Esophagus muscularis mucosa (tissue), 4 donors: ENCODE measurements at regions not wholly inside any gene's neighbourhood (a gene's known extent, or its start where the extent isn't known, plus 50 kb on each side); places are given as distances from the start of the nearest gene placed in this dataset.

Source experiments
- DNase-seq: peaks from one replicate; pipeline ENCODE4 v3.0.0-alpha.2; 2017; ENCODE audit errors: extremely low spot score
- H3K27ac ChIP-seq, 4 donors: fragments of 200-600 bp; sonication (generic); replicated peaks in 1 of 4; 1 replicate in 3 of 4; 2 replicates in 1 of 4; pipeline ENCODE4 v1.5.1; 2016 to 2019; ENCODE audit warnings: mild to moderate bottlenecking in 1 of 4
- H3K27me3 ChIP-seq, 4 donors: fragments of 200-600 bp; sonication (generic); one replicate each; pipeline versions ENCODE4 v1.5.1 to v1.6.0; 2016 to 2019
- H3K36me3 ChIP-seq, 4 donors: fragments of 200-600 bp; sonication (generic); one replicate each; pipeline ENCODE4 v1.5.1; 2016 to 2019
- H3K4me1 ChIP-seq, 4 donors: fragments of 200-600 bp; sonication (generic); one replicate each; pipeline ENCODE4 v1.5.1; 2016 to 2019
- H3K4me3 ChIP-seq, 4 donors: fragments of 200-600 bp; sonication (generic); 1 replicate in 2 of 4; 2 replicates in 2 of 4; pipeline ENCODE4 v1.5.1; 2016 to 2019; ENCODE audit warnings: mild to moderate bottlenecking in 4 of 4, moderate library complexity in 1 of 4
- H3K9me3 ChIP-seq, 4 donors: fragments of 200-600 bp; sonication (generic); 1 replicate in 3 of 4; 2 replicates in 1 of 4; pipeline ENCODE4 v1.5.1; 2016 to 2019
- CTCF ChIP-seq, 3 experiments: fragments of 200-600 bp in 2 of 3; fragments of 450-650 bp in 1 of 3; sonication (generic) in 2 of 3; IDR thresholded peaks; one replicate each; pipeline ENCODE4 v1.5.1; 2017 to 2019; ENCODE audit warnings: antibody characterized with exemption in 3 of 3, mild to moderate bottlenecking in 2 of 3, moderate library complexity in 1 of 3
- EP300 ChIP-seq: sonication (generic); formaldehyde crosslinking; IDR thresholded peaks from one replicate; pipeline ENCODE4 v1.6.1; 2017; ENCODE audit warnings: antibody characterized with exemption
- POLR2A ChIP-seq: fragments of 450-650 bp; IDR thresholded peaks from one replicate; pipeline ENCODE4 v1.6.1; 2017; ENCODE audit warnings: antibody characterized with exemption, moderate library complexity, mild to moderate bottlenecking, low read depth
- POLR2AphosphoS5 ChIP-seq, 2 donors: sonication (generic); formaldehyde crosslinking; IDR thresholded peaks; one replicate each; pipeline ENCODE4 v1.6.1; 2017; ENCODE audit warnings: antibody characterized with exemption in 2 of 2
- WGBS: methylation state at CpG from one replicate; pipeline ENCODE4 v1.1.5; 2018; 5-methylcytosine and 5-hydroxymethylcytosine counted together
- intact Hi-C: fragments of 100-400 bp; cut with DNase I; formaldehyde crosslinking; loops from one replicate; pipeline ENCODE4 v1.15.1; 2023

- H3K4me3 ChIP-seq = no peak overlapping the region
- H3K27me3 ChIP-seq = no peaks in the 10 kb centered on the region
- no peaks in the 10 kb centered on the region for H3K9me3 ChIP-seq
- intact Hi-C loops = no loop called here
- peaks cover 7 to 10% (median 9%) of the 10 kb centered on the region in 4 donors for H3K4me1 ChIP-seq
- no peak for DNase-seq
- TF ChIP-seq POLR2A (no peak), EP300 (no peak), POLR2AphosphoS5 (IDR thresholded peaks at IDR 0.05) (no peak), CTCF (IDR thresholded peaks at IDR 0.05) (no peak)
- H3K27ac ChIP-seq = no peak overlapping the region
- WGBS = 77% methylated on average over 5 of the region's 5 CpGs
- H3K36me3 ChIP-seq = no peaks in the 10 kb centered on the region
Measured at GRCh38 chr10:3689871-3690510, 95.0 kb downstream of the KLF6 start.

DNA sequence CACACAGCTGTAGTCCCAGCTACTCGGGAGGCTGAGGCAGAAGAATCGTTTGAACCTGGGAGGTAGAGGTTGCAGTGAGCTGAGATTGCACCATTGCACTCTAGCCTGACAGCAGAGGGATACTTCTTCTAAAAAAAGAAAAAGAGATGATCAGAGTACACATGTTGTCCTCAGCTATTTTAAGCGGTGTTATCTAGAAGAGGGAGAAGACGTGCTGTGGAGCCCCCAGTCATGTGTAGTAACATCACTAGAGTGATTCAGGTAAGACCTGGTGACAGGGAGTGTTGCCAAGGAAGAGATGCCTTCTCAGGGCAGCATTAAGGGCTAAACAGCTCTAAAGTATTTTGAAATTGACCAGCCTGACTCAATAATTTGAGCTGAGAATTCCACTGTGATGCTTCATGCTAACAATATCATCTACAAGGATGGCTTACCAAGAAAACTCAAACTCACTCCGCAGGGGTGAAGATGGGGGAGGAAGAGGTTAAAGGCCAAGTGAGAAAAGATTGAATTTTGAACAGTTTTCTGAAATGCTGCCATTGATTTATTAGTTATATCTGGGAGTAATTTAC lies 97.4 kb downstream of the KLF6 start:
- TF ChIP-seq CTCF (IDR thresholded peaks at IDR 0.05) (no peak), EP300 (no peak), POLR2AphosphoS5 (IDR thresholded peaks at IDR 0.05) (no peak)
- intact Hi-C loops = no loop called here
- no peak overlapping the region for H3K4me3 ChIP-seq
- no peaks in the 10 kb centered on the region for H3K9me3 ChIP-seq
- H3K27me3 ChIP-seq = no peaks in the 10 kb centered on the region
- peaks cover 4 to 10% (median 6%) of the 10 kb centered on the region in 4 donors for H3K4me1 ChIP-seq
- DNase-seq = peak; percentile 42
- no peaks in the 10 kb centered on the region for H3K36me3 ChIP-seq
- 83% methylated on average over 5 of the region's 5 CpGs for WGBS
- no peak overlapping the region for H3K27ac ChIP-seq

- Histone ChIP-seq H3K4me1 (no peaks in the 10 kb centered on the region), H3K27me3 (no peaks in the 10 kb centered on the region), H3K27ac (no peak overlapping the region), H3K9me3 (no peaks in the 10 kb centered on the region), H3K36me3 (no peaks in the 10 kb centered on the region), H3K4me3 (no peak overlapping the region)
- 84% methylated on average over 3 of the region's 3 CpGs for WGBS
- DNase-seq = peak; percentile 21
- intact Hi-C loops = no loop called here
- TF ChIP-seq POLR2AphosphoS5 (IDR thresholded peaks at IDR 0.05) (no peak), CTCF (IDR thresholded peaks at IDR 0.05) (no peak), EP300 (no peak), POLR2A (no peak)
Measured at GRCh38 chr10:3685384-3685783, 99.6 kb downstream of the KLF6 start.

- no peak for DNase-seq
- WGBS = 61% methylated on average over 2 of the region's 2 CpGs
- Histone ChIP-seq H3K9me3 (no peaks in the 10 kb centered on the region), H3K27me3 (no peaks in the 10 kb centered on the region), H3K27ac (no peak overlapping the region), H3K36me3 (no peaks in the 10 kb centered on the region), H3K4me1 (no peaks in the 10 kb centered on the region), H3K4me3 (no peak overlapping the region)
- no peak for TF ChIP-seq EP300
- TF ChIP-seq POLR2AphosphoS5 (IDR thresholded peaks at IDR 0.05) = no peak
- intact Hi-C loops = no loop called here
Measured at GRCh38 chr10:3684891-3685290, 100.1 kb downstream of the KLF6 start.

DNA sequence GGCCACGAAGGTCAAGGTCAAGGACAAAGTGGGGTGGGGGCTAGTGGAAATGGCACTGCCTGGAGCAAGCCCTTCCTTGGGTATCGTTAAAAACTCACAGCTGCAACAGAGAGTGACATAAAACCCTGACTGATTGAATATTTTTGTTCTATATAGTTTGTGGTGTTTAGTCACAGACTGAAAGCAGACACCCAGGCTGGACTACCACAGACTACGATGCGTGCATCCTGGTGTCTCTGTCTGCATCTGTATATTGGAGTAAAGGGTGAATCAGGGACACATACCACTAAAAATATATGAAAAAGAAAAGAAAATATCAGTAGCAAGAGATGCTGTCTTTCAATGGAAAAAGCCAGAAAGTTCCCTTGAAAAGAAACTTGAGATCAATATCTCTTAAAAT lies 101.4 kb downstream of the KLF6 start:
- Histone ChIP-seq H3K4me1 (no peaks in the 10 kb centered on the region), H3K36me3 (no peaks in the 10 kb centered on the region), H3K4me3 (no peak overlapping the region), H3K27me3 (no peaks in the 10 kb centered on the region), H3K9me3 (no peaks in the 10 kb centered on the region), H3K27ac (no peak overlapping the region)
- no peak for DNase-seq
- 90% methylated on average over 4 of the region's 4 CpGs for WGBS
- intact Hi-C loops = no loop called here
- no peak for TF ChIP-seq CTCF (IDR thresholded peaks at IDR 0.05)
- no peak for TF ChIP-seq POLR2AphosphoS5 (IDR thresholded peaks at IDR 0.05)
- TF ChIP-seq EP300 = no peak
- no peak for TF ChIP-seq POLR2A
